ENCODE measurements at regions not wholly inside any gene's neighbourhood (a gene's known extent, or its start where the extent isn't known, plus 50 kb on each side); places are given as distances from the start of the nearest gene placed in this dataset.

GRCh38 chr14:48382961-48383360, 707.6 kb upstream of the MDGA2 start:
- TF ChIP-seq CTCF (conservative IDR thresholded peaks at IDR 0.05 in 1 of 2, IDR thresholded peaks at IDR 0.05 in 1 of 2; ENCODE audit: extremely low read depth in 1 of 2, insufficient read depth in 1 of 2, low read depth in 1 of 2, low read length in 2 of 2) (no peak), EZH2 (IDR thresholded peaks at IDR 0.05; ENCODE audit: borderline replicate concordance, low read length) (no peak)

All from mammary epithelial cell (primary cell).